ENCODE measurements at regions not wholly inside any gene's neighbourhood (a gene's known extent, or its start where the extent isn't known, plus 50 kb on each side); places are given as distances from the start of the nearest gene placed in this dataset.
A peak's percentile ranks its signal among the peaks of the same experiment; 100 is the strongest.
"Not testable (repeated sequence)": the region's sequence is repeated elsewhere in the genome, so short reads cannot be mapped to it uniquely, and the experiment has no call there.

DNA sequence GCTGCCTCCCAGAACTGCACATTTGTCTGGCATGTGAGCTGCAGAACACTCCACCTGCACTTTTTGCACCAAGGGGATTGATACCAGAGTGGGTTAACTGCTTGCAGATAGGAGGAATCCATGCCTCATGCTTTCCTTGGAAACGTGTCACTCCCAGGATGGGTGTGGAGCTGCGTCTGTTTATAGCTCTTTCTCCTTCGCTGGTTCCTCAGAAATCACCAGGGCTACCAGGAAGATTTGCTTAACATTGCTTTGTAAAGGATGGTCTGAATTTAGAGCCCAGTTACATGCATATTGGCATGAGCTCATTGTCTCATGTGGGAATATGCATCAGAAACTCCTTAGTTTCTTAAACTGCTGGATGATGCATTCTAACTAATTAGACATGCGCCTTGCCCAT, 234.6 kb downstream of the GADD45G start:
- DNase-seq (ENCODE audit: low read depth), result no peak

DNA sequence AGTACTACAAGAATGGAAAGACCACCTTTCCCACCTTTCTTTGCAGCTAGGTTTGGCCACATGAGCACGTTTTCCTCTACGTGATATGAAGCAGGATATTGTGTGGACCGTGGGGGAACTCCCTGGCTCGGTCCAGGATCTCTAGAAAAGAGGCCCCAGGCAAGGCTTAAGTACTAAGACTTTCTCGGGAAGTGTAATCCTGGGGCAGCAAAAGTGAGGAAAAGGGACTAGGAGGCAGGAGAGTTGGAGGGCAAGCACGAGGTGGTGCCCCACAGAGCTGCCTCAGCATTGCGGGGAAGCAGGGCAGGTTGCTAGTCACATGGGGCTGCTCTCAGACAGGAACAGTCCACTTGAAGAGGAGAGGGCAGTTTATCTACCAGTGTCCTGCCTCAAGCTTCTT, 235.1 kb downstream of the GADD45G start:
- DNase-seq (ENCODE audit: low read depth), result no peak

DNA sequence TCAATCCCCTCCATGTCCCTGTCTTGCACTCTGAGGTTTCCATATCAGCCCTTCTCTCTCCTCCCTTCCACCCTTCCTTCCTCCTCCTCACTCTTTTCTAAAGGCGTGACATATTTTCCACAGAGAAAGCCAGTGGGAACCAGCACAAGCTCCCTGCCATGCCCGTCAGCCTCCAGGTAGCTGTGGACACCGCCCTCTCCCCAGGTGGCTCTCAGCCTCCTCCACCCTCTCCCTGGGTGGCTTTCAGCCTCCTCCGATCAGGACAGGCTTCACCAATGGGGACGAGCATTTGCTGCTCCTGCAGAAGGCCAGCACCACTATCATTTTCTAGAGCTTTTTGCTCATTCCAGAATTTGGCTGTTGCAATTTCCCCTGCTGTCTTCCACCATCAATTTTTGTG, 236.6 kb downstream of the GADD45G start:
- no peak for DNase-seq (ENCODE audit: low read depth)

DNA sequence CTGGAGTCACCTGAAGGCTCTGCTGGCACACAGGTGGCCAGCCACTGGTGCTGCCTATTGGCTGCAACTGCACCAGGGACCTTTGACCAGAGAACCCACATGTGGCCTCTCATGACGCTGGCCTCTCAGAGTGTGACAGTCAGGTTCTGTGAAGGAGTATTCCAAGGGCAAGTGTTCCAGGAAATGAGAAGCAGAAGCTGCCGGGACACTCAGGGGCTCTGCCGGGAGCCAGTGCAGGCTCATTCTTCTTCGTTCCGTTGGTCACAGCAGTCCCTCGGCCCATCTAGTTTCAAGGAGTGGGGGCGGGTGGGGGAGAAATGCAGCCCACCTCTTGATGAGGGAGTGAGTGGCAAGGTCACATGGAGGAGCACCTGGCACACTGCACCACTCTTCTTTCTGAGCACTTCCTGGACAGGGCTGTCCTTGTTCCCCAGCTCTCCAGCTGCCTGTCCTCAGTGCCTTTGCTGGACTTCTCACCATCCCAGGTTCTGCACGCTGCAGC, 237.5 kb downstream of the GADD45G start:
- DNase-seq (ENCODE audit: low read depth), result no peak

DNA sequence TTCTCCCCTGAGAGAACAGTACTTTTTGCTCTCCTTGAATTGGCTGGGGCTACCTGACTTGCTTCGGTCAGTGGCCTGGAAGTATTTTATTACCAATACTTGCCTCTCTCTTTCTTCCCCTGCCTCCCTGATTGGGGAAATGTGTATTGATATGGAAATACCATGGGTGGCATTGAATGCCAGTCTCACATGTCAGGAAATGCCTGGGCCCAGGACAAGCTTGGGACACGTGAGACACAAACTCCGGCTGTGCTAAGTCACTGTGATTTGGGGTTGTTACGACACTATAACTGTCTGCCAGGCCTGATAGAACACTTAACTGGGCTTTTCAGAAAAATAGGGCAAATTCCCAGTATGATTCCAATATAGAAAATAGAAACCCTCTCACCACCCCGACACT, 238.3 kb downstream of the GADD45G start:
- no peak for DNase-seq (ENCODE audit: low read depth)

DNA sequence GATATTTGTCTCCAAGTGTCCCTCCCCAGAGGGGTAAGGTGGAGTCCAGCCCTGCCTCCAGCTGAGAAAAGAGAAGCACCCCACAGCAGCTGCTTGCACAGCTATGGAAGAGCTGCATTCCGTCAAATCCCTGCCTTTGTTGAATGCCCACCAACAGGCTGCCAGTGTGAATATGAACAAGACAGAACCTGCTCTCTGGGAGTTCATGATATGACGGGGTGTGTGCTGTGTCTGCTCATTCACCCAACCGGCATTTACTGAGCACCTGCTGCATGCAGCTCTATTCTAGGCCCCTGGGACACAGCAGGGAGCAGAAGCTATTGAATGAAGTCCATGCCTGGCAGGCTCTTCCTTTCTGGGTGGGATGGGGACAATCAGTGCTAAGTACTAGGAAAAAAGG, 238.8 kb downstream of the GADD45G start:
- no peak for DNase-seq (ENCODE audit: low read depth)

DNA sequence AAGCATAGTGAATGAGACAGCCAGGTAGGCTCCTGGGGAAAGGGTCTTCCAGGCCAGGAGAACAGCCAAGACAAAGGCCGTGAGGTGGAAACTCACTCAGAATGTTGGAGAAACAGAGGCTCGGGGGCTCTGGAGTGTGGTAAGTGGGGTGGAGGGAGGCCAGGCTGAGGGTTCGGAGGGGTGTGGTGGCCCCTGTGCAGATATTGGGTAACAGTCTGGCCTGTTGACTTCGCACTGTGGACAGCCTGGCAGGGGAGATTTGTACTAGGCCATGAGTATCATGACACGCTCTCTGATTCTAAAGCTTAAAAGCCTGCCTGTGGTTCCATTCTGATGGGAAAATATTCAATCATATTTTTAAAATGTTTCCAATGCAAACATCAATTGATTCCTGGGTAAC, 239.3 kb downstream of the GADD45G start:
- no peak for DNase-seq (ENCODE audit: low read depth)

DNA sequence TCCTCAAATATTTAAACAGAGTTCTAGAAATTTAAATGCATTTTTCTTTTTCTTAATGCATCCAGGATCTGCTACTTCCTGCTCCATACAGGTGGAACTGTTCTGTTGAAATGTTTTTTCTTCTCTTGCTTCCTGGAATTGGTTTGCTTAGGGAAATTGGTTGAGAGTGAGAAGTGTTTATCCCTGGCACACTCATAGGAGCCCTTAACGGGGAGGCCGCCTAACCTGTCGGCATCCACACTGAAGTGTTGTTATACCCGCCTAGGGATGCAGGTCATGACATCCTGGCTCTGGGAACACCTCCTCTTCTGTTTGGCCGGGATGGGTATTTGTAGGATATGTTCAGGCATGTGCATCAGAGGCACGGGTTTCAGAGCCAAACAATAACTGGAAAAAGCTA, 239.7 kb downstream of the GADD45G start:
- DNase-seq (ENCODE audit: low read depth), result no peak

DNA sequence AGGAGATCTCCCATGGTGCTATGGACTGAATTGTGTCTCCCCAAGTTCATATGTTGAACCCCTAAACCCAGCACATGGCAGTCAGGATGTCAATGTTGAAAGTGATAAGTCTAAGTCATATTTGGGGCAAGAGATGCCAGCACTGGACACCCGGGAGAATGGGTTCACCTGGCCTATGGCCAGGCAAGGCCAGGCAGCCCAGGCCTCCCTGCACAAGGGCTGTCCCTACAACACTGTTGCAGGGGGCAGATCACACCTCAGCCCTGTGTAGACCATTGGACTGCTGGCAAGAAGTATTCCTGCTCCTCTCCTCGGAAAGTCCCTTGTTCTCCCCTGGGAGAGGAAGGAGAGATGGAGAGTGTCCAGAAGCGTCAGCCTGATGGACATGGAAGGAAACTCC, 240.5 kb downstream of the GADD45G start:
- DNase-seq (ENCODE audit: low read depth), result no peak

DNA sequence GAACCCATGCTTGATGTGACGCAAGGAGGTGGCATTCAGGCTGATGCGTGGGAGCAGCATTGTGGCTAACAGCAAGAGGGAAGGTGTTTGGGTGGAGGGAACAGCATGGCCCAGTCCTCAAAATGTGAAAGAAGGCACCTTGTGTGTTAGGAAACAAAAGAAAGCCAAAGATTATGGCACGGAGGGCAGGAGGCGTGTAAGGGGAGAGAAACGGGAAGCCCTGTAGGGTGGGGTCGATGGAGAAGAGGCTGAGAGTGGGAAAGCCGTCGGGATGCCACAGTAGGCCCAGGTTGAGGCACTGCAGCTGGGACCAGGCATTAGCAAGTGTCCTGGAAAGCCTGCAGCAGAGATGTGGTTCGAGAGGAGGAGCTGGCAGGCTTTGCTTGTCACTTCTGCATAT, 241.1 kb downstream of the GADD45G start:
- no peak for DNase-seq (ENCODE audit: low read depth)

DNA sequence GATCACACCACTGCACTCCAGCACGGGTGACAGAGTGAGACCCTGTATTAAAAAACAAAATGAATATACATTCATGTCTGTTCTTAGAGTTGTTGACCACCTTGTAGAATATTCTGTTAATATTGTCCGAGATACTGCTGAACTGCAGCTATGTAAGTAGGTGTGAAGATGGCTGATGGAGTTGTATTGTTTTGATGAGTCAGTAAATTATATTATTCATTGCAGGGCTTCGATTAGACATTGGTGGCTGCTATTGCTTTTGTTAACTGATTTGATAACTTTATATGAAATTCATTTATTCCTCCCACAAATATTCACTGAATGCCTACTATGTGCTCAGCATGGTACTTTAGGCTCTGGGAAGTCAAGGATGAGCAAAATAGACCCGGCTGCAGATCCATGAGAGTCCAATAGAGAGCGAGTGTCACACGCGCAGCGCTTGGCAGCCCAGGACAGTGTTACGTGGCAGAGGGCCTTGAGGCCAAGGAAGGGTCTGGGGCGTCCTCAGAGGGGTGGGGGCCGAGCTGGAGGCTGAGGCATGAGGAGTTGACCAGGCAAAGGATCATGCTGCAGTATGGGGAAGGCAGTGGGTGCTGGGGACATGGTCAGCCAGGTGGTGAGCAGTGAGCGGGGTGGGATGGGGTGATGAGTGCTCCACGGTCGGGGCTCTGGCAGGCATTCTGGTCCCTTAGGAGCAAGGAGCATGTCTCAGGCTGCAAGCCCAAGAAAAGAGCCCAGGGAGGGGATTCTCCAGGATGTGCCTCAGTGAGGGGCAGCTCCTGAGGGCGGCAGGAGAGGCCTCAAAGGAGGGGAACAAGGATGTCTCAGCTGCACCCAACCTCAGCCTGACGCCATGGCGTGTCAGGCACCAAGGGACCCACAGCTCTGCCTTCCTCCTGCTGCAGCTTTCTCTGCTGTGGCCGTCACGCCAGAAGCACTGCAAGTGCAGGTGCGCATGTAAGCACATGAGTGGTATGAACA, 243.5 kb downstream of the GADD45G start:
- no peak for DNase-seq (ENCODE audit: low read depth)

DNA sequence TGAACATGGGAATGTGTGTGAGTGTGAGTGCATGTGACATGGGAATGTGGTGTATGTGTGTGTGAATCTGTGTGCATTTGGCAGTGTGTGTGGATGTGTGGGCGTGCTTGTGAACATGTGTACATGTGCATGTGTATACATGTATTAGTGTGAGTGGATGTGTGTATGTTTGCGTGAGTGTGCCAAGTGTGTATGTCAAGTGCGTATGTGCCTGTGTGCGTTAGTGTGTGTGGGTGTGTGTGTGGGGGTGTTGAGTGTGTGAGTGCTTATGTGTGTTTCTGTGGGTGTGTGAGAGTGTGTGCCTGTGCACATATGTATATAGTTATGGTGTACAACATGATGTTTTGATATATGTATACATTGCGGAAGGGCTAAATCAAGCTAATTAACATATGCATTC, 244.3 kb downstream of the GADD45G start:
- DNase-seq (ENCODE audit: low read depth), result no peak

DNA sequence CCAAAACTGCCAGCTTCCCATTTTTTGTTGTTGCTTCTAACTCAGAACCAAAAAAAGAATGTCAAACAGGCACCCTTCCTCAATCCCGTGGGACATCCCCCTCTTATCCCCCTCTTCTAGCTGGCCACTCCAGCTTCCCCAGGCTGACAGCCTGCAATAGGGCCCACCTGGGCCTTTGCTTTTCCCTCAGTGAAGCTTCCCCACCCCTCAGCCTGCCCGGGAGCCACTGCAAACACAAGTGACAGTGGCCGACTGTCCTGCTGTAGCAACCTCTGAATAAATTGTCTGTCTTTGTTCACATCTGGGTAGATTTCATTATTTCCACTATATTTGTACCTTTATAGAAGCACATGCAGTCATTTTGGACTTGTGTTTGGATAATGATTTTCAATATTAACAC, 245.3 kb downstream of the GADD45G start:
- no peak for DNase-seq (ENCODE audit: low read depth)

DNA sequence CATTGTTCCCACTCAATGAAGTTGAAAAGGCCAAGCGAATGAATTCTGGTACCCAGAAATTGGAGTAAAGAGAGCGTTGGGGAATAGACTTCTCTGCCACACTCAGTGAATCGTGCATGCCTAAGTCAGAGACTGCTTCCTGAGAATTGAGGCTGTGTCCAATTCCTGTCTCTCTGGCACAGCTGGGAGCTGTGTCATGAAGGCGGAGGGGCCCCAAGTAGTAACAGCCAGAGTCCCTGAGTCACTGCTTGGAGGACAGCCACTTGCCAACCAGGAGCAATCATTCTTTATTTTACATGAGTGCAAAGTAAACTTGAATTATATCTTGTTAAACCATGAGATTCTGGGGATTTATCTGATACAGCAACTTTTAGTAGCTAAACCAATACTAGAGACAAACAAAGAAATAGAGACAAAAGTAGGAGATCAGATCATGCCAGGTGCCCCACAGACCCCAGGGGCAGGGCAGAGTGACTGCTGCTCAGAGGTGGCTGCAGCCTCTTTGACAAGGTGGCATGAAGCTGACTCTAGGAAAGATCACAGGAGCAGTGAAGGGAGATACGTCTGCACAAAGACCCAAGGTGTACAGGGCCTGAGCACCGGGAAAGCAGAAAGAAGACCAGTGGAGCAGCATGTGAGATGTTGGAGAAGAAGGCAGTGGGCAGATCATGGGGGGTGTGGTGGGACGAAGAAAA, 246.0 kb downstream of the GADD45G start:
- peak; percentile 70 for DNase-seq (ENCODE audit: low read depth)

DNA sequence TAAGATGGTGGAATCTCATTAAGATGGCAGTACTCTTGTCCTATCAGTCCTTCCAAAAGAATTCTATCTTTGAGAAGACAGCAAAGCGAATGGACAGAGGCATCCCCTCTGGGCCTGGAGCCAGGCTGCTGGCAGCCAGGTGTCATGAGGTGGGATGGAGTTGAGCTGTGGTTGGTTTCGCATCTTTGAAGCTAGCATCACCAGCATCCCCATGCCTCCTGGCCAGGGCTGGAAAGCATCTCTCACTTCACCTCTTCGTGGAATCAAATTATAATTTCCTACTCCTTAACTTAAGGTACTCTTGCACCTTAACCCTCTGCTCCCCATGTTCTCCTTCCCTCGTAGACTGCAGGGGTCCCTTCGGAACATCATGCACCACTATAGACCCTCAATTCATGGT, 248.3 kb downstream of the GADD45G start:
- DNase-seq (ENCODE audit: low read depth), result no peak

DNA sequence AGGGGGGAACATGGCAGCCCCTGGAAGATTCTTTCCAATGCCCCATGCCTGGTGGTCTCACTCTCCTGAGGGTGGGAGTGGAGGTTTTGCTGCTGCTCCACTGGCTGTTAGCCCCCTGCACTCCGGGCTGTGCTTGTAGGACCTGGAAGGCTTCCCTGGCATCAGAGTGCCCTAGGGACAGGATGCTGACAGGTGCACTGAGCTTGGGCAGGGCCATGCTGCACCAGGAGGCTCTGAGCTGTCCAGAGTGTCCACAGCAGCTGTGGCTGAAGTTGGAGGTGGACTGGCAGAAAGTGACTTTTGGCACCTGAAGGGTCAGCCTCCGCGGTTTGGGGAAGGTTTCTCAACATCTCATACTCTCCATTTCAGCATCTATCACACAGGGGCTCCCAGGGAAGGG, 249.1 kb downstream of the GADD45G start:
- DNase-seq (ENCODE audit: low read depth), result no peak

DNA sequence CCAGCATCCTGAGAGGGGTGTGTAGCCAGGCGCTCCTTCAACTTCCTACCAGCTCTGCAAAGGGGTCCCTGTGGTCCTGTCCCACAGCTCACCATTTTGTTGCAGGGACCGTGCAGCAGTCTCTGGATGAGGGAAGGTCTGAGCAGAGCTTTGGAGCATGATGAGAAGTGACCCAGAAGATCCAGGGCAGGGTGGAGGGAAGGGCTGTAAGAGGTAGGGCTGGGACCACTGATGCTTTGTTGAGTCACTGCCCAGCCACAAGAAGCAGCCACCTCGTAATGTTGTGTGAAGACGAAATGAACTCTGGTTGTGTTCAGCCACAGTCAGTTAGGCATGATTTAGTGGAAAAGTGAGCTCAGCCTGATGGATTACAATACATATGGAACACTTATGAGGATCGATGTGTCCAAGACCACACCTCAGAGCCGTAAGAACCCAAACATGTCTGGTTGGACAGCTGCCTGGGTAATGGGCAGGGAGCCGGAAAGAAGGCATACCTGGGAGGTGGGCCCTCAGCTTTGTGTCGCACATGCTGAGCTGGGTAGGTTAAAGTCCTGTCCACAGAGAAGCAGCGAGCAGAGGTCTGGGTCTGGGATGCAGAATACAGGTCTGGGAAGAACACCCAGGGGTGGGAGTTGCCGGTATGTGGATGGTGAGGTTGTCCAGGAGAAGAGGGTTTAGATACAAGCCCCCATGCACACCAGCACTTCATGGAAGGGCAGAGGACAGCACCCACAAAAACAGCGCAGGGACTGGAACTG, 250.1 kb downstream of the GADD45G start:
- no peak for DNase-seq (ENCODE audit: low read depth)

DNA sequence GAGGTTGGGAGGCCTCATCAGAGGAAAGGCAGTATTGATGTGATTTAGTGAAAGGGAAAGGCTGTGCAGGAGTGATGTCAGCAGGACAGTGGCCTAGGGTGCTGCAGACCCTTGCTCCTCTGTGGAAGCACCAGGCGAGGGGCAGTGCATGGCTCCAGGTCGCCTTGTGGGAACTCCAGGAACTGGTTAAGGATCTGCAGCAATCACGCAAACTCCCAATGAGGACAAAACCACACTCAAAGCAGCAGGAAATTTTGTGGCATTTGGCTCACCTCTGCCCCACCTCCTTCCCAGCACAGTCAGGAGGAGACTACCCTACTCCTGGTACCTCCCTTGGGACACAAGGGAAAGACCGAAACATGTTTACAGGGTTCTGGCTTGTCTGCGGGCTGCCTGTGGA, 251.5 kb downstream of the GADD45G start:
- DNase-seq (ENCODE audit: low read depth), result not testable (repeated sequence)

DNA sequence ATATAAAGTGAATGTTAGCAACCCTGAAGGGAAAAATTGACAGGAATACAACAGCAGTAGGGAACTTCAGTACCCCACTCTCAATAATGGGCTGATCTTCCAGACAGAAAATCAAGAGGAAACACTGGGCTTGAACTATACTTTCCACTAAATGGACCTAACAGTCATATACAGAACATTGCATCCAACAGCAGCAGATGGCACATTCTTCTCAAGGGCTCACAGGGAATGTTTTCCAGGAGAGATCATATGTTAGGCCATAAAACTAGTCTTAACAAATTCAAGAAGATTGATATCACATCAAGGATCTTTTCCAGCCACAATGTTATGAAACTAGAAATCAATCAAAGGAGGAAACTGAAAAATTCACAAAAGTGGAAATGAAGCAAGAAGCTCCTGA, 252.1 kb downstream of the GADD45G start:
- not testable (repeated sequence) for DNase-seq (ENCODE audit: low read depth)

DNA sequence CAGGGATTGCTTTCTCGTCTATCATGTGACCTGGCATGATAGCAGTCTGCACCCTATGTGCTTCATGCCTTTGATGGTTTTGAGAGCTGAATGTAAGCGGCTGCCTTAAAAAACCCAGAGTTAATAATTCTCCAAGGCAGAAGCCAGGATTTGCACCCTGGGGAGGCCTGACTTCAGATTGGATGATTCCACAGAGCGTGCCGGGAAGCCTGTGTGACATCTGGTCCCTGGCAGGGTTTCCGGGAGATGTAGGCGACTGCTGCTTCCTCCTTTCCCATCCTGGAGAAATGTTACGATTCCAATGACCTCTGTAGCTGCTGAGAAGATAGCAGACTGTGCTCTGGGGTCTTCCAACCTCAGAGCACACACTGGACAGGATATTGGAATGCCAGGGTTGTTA, 255.0 kb downstream of the GADD45G start:
- DNase-seq (ENCODE audit: low read depth), result not testable (repeated sequence)

DNA sequence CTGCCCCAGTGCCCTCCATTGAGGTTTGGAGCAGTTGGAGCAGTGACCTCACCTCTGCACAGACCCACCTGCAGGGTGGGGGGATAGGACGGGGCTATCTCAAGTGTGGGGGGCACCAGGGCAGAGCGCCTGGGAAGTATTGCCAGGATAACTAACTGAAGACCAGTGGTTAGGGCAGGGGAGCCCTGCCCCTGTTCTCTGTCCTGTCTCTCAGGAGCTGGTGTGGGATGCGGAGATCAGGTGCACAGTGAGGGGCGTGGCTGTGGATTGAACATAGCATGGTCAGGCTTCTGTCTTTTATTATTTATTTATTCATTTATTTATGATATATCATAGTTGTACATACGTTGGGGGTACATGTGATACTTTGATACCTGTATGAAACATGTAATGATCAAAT, 256.6 kb downstream of the GADD45G start:
- DNase-seq (ENCODE audit: low read depth), result not testable (repeated sequence)

DNA sequence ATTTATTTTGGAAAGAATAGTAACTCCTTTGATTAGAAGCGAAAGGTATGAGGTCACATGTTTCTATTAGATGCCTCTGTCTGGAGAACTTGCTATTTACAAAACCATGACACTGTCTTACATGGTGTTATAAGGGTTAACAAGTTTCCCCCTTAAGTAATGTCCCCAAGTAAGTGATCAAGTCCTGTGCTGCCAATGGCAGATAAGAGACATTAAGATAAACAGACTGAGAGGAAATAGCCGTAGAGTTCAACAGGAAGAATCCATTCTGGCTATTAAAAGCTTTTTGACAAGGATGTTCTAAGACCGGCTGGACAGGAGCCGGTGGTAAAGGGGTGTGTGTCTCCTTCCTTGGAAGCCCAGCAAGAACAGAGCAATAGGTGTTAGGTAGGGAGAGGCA, 257.5 kb downstream of the GADD45G start:
- no peak for DNase-seq (ENCODE audit: low read depth)

All from Daoy (cell line).